GM18499 (cell line): ENCODE measurements at regions not wholly inside any gene's neighbourhood (a gene's known extent, or its start where the extent isn't known, plus 50 kb on each side); places are given as distances from the start of the nearest gene placed in this dataset.
"Not testable (repeated sequence)": the region's sequence is repeated elsewhere in the genome, so short reads cannot be mapped to it uniquely, and the experiment has no call there.

Source experiments
- ATAC-seq: cut with Tn5 transposase; IDR thresholded peaks from one replicate; pipeline ENCODE4 v1.9.1; 2021; ENCODE audit warnings: moderate number of reproducible peaks; ENCODE audit not compliant: insufficient read depth, unreplicated experiment

DNA sequence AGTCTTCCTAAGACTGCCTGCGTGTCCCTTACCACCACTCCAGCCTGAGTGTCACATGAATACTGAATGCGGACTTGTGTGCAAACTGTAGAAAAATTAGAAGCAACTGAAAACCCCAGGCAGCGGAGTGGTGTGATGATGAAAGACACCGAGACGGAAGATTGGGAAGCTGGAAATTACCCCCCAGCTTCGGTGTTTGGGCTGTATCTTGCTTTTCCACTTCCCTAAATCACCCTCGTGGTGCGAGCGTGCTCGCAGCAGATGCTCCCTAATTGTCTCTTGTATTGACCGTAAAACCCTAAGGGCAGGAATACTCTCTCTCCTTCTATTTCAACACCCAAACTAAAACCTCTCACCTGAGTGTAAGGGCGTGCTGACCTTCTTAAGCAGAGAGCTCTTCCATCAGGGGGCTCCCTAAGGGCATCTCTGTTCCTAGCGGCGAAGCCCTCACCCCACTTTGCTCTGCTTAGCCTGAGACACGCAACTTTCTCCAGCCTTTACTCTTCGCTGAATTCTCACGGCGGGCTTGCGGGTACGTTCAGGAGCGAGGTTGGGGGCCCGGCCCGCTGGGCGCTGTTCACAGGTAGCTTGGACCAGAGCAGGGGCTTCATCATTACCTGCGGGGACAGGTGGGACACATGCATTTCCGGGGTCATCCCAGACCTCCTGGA lies 62.4 kb downstream of the CRYBB2 start:
- ATAC-seq = no peak

DNA sequence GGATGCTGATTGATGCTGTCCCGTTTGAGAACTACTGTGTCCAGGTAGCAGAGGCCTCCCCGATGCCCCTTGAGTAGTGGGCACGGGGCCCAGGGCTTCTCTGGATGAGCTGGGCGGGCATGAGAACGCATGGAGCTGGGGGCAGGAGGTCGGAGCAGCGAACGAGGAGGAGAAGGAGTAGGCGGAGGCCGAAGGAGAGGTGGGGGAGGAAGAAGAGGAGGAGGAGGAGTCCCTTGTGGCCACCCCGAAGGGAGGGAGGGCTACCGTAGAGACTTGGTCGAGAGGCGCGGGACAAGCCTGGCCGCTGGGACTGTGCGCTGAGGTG lies 62.9 kb downstream of the CRYBB2 start:
- ATAC-seq = no peak

DNA sequence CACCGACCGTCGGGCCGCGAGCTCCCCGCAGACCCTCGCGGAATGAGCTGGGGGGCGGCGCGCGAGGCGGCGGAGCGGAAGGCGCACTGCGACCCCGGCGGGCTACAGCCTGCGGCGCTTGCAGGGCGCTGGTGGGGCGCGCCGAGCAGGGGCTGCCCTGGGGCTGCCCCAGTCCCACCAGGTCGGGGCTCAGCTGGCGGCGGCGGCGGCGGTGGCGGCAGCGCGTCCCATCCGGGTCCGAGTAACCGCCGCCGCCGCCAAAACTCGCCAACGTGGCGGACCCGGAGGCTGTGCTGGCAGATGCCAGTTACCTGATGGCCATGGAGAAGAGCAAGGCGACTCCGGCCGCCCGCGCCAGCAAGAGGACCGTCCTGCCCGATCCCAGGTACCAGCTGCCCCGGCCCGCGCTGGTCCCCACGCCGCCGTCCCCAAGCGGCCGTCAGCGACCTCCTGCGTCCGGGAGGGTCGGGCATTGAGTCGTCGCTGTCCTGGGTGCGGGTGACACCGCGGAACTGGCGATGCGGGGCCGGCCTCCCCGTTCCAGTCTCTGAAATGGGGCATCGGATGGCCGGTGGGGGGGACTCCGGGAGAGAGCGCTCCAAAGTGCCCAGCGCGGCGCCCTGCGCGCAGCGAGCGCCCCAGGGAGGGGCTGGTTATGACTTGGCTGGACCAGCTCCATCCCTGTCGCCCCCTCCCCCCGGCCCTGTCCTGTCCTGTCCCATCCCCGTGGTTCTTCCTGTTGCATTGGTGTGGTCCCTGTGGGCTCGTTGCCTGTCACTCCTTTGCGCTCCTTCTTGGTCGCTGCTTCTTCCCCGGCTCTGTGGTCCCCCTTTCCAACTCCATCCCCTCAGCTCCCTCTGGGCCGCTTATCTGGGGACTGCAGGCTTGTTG lies 63.5 kb downstream of the CRYBB2 start:
- no peak for ATAC-seq

DNA sequence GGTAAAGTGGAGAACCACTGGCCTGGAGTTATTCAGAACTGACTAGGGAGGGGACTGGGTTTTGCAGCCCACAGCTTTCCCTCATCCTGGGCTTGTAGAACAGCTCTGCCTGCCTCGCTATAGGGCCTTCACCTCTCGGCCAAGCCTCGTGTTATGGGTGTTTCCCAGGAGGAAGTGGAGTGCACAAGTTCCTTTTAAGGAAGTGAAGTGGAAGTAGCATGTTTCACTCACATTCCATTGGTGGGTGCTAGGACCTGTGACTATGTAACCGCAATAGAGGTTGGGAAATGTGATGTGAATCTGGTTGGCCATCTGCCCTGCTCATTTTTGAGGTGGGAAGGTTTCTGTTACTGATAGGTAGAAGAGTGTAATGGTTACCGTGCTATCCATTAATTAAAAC lies 69.0 kb downstream of the CRYBB2 start:
- not testable (repeated sequence) for ATAC-seq

DNA sequence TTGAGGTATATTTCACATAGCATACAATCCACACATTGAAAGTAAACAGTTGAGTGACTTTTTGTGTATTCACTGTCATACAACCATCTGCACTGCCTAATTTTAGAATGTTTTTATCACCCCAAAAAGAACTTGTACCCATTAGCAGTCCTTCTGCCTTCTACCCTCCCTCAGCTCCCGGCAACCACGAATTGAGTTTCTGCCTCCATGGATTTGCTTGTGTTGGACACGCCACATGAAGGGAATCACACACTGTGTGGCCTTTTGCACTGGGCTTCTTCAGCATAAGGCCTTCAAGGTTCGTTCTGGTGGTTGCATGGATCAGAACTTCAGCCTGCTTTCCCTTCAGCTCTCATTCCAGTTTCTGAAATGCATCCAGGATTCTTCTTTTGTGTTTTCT lies 82.5 kb downstream of the CRYBB2 start:
- not testable (repeated sequence) for ATAC-seq

DNA sequence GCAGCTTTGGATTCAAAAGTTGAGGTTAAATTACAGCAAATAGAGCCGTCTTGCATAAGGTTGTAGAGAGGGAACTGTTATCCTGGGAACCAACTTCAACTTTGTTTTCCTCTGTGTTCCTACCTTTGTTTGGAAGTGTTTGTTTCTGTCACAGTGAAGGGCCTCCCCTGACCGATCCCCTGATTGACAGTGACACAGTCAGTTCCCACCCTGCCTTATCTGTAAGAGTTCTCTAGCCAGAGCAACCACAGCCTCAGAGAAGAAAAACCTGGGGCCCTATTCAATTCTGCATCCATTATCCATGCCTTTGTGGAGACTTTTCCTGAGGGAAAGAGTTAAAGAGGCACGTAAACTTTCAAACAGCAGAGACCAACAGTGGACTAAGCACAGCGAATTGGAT lies 90.1 kb downstream of the CRYBB2 start:
- ATAC-seq = not testable (repeated sequence)

DNA sequence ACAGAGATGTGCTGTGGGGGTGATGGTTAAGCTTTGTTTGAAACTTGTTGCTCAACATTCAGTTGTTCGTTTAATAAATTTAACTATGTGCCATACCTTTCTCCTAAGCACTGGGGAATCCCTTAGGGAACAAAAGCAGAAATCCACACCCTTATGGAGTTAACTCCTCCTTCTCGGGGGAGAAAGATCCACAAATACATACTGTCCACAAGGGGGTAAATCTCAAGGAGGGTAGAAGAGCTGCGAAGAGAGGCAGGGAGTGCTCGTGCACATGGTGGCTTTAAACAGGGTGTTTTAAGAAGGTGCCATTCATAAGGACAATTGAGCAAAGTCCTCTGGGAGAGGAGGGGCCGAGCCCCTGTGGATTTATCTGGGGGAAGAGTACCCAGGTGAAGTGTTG lies 92.5 kb downstream of the CRYBB2 start:
- ATAC-seq = not testable (repeated sequence)

DNA sequence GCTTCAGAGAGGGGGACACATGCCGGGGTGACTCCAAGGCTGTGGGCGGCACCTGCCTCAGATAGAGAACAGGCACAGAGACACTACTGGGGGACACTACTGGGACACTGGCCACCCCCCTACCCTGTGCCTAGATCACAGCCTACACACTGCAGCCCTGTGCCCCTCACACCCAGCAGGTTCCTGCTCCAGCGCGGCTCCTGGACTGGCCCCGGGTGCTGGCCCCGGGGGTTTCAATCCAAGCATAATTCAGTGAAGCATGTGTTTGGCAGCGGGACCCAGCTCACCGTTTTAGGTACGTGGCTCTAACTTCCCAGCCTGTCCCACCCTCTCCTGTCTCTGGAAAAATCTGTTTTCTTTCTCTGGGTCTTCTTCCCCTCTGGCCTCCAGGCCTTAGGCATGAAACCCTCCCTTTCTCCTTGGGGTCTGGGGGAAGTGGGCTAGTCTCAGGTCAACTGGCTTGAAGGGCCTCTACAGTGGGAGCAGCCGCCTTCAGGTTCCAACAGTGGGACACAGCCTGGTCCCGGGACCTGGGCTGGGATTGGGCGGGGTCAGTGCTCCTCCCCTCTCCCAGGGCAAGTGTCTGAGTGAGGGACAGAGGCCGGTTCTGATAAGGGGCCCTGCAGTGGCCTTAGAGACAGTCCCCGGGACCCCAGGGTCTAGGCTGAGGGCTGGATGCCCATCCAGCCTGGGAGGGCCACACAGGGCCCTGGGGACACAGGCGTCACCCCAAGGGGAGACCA lies 98.8 kb downstream of the CRYBB2 start:
- no peak for ATAC-seq

DNA sequence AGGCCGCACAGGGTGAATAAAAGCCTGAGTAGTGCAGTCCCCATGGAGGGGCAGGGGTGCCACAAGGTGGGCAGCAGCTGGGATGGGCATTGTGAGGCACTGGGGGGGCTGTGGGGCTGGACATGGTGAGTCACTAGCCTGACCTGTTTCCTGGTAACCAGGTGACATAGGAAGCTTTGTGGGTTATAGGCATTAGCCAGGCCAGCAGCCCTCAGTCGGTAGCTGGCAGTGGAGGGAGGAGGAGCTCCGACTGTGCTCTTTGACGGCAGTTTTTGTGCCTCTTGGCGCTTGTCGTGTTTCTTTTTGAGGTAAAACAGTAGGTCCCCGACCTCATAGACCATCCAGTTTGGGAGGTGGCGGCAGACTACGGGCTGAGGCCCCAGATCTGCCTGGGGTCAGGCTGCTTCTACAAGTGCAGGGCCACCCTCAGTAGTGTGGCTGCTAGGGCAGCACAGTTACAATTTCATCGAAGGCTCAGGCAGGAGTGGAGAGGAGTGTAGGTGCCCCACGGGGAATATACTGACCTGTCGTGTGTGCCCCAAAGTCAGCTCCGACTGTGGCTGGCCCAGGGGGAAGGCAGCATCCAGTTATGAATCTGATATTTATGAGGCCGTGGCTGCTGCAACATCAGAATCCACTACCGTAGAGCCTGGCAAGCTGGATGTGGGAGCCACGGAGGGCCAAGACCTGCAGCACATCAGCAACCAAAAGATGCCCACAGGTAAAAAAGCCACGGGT lies 107.7 kb downstream of the CRYBB2 start:
- ATAC-seq = no peak

DNA sequence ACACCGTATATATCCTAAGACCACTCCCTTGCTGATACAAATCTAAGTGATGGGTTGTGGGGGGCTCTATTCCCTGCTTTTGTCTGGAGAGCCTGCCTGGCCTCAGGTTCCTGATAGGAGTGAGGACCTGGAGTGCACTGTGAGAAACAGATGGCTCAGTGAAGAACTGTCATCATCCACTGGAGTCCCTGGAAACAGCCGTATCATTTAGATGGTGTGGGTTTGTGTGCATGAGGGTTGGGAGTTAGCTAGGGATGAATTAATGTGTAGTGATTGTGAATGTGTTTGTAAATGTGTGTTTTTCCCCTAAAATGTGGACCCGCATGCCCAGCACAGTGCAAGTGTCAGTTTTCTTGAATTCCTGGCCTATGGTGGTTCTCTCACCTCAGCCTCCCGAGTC lies 111.6 kb downstream of the CRYBB2 start:
- ATAC-seq = no peak

DNA sequence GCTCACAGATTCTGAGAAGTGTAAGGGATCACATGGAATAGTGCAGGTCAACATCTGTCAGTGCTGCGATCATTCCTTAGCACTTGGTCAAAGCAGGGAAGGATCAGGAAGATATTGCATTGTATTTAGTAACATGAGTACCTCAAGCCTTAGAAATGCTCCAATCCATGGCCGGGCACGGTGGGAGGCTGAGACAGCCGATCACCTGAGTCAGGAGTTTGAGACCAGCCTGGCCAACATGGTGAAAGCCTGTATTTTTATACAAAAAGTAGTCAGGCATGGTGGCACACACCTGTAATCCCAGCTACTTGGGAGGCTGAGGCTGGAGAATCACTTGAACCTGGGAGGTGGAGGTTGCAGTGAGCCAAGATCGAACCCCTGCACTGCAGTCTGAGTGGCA lies 112.5 kb downstream of the CRYBB2 start:
- not testable (repeated sequence) for ATAC-seq

DNA sequence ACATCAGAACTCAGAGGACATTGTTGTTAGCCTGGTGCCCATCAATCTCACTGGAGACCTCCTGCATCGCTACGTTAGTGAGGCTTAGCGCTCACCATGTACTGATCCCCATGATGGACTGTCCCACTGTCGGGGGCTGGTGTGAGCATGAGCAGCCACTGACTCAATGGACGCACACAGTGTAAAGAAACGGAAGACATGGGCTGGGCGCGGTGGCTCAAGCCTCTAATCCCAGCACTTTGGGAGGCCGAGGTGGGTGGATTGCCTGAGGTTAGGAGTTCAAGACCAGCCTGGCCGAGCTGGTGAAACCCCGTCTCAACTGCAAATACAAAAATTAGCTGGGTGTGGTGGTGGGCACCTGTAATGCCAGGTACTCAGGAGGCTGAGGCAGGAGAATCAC lies 112.9 kb downstream of the CRYBB2 start:
- ATAC-seq = no peak

DNA sequence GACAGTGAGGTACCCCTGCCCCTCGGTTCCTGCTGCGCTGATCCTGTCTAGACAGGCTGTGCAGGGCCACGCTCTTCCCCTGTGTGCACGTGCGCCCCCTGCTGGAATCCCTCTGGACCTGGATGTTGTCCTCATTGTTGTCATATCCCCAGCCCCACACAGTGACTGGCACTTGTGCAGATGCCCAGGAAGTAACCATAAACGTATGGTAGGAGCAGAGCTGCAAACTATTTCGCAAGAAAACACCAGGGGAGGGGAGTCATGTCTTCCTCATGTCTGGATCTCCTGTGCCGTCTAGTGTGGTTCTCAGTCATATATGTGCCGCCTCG lies 114.7 kb downstream of the CRYBB2 start:
- ATAC-seq = no peak

DNA sequence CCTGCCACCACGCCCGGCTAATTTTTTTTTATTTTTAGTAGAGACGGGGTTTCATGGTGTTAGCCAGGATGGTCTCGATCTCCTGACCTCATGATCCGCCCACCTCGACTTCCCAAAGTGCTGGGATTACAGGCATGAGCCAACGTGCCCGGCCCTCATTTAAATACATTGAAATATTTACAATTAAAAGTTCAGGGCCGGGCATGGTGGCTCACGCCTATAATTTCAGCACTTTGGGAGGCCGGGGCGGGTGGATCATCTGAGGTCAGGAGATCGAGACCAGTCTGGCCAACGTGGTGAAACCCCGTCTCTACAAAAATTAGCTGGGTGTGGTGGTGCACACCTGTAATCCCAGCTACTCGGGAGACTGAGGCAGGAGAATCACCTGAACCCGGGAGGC lies 115.2 kb downstream of the CRYBB2 start:
- ATAC-seq = not testable (repeated sequence)

DNA sequence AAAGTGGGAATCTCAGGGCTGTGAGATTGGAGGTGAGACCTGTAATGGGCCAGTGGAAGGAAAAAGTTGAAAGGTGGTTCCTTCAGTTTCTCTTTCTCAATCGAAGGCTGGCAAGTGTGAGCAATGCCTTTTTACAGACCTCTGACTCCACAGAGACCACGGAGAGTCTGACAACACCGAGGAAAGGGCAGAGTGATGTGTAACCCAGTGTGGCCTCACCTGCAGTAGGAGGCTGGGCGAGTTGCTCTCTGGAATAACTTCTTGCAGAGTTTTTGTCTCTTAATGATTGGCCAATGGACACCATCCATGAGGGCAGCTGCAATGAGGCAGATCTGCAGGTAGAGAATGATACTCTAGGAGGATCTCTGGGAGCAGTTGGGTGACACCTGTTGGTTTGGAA lies 115.8 kb downstream of the CRYBB2 start:
- ATAC-seq = not testable (repeated sequence)

DNA sequence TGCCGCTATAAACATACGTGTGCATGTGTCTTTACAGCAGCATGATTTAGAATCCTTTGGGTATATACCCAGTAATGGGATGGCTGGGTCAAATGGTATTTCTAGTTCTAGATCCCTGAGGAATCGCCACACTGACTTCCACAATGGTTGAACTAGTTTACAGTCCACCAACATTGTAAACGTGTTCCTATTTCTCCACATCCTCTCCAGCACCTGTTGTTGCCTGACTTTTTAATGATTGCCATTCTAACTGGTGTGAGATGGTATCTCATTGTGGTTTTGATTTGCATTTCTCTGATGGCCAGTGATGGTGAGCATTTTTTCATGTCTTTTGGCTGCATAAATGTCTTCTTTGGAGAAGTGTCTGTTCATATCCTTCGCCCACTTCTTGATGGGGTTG lies 121.1 kb downstream of the CRYBB2 start:
- ATAC-seq = not testable (repeated sequence)

DNA sequence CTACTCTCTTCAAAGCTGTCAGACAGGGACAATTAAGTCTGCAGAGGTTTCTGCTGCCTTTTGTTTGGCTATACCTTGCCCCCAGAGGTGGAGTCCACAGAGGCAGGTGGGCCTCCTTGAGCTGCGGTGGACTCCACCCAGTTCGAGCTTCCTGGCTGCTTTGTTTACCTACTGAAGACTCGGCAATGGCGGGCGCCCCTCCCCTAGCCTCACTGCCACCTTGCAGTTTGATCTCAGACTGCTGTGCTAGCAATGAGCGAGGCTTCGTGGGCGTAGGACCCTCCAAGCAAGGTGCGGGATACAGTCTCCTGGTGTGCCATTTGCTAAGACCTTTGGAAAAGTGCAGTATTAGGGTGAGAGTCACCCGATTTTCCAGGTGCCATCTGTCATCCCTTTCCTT lies 124.9 kb downstream of the CRYBB2 start:
- ATAC-seq = not testable (repeated sequence)

DNA sequence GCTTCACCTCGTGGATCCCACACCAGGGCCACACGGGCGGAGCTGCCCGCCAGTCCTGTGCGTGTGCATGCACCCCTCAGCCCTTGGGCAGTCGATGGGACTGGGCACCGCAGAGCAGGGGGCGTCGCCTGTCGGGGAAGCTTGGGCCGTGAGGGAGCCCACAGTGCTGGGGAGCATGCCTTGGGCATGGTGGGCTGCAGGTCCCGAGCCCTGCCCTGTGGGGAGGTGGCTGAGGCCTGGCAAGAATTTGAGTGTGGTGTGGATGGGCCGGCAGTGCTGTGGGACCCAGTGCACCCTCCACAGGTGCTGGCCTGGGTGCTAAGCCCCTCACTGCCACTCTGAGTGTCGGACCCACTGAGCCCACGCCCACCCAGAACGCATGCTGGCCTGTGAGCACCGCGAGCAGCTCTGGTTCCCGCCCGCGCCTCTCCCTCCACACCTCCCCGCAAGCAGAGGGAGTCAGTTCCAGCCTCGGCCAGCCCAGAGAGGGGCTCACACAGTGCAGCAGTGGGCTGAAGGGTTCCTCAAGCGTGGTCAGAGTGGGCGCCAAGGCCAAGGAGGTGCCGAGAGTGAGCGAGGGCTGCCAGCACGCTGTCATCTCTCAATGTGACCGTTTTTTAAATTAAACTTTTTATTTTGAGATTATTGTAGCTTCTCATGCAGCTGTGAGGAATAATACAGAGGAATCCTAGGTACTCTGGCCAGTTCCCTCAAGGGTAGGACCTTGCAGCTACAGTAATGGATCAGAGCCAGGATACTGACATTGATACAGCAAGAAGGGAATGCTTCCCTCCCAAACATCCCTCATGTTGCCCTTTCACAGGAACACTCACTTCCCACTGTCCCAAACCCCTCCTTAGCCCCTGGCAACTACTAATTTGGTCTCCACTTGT lies 127.7 kb downstream of the CRYBB2 start:
- ATAC-seq = no peak

DNA sequence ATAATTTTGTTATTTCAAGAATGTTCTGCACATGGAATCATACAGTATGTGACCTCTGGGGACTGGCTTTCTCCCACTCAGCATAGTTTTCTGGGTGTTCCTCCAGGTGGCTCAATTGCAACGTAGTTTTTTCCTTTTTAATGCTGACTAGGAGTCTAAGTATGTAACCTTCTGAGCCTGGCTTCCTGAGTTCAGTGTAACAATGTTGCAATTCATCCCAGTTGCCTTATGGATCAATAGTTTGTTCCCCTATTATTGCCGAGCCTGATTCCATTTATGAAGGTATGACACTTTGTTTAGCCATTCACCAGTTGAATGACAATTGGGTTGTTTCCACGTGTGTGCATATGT lies 128.3 kb downstream of the CRYBB2 start:
- ATAC-seq = no peak

DNA sequence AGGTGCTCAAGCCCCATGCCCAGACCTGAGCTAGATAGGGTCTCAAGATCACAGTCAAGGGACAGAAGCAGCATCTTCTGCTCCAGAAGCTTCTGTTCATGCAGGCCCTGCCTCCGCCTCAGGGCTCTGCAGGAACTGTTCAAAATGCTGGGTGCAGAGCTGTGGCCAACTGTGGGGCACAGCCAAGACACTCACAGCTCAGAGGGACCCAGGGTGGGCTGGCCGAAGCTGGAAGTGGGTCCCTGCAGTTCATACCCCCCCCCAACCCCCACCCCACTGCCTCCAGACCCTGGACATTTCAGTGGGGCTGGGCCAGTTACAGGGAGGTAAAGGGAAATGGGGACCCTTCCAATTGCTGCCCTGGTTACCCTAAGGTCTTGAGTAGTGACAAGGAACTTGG lies 129.0 kb downstream of the CRYBB2 start:
- ATAC-seq = no peak
